GM12873 (cell line): ENCODE measurements at regions not wholly inside any gene's neighbourhood (a gene's known extent, or its start where the extent isn't known, plus 50 kb on each side); places are given as distances from the start of the nearest gene placed in this dataset.

Source experiments
- TF ChIP-seq, protein P1 (sequence below): IDR thresholded peaks from 2 replicates; pipeline ENCODE4 v1.5.1; 2012; ENCODE audit warnings: low read depth, mild to moderate bottlenecking, moderate library complexity, low read length, control low read depth; ENCODE audit not compliant: insufficient read depth; ENCODE audit errors: missing control alignments

DNA sequence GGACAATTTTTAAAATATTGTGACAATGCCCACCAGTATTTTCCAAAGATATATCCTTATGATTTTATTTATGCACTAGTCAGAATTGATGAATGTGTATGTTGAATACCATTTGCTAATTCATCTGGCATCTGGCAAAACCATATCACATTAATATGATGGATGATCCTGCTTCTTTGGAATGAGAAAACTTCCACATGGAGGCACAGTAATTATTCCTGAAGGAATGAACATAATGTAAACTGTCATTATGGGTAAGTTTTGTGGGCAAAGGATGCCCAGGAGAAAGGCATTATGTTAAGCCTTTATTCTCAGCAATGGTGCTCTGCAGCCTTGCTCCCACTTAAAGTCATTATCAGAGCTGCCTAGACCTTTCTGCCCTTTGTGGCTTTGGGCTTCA is 113.0 kb upstream of the MME start:
- TF ChIP-seq, protein P1, sequence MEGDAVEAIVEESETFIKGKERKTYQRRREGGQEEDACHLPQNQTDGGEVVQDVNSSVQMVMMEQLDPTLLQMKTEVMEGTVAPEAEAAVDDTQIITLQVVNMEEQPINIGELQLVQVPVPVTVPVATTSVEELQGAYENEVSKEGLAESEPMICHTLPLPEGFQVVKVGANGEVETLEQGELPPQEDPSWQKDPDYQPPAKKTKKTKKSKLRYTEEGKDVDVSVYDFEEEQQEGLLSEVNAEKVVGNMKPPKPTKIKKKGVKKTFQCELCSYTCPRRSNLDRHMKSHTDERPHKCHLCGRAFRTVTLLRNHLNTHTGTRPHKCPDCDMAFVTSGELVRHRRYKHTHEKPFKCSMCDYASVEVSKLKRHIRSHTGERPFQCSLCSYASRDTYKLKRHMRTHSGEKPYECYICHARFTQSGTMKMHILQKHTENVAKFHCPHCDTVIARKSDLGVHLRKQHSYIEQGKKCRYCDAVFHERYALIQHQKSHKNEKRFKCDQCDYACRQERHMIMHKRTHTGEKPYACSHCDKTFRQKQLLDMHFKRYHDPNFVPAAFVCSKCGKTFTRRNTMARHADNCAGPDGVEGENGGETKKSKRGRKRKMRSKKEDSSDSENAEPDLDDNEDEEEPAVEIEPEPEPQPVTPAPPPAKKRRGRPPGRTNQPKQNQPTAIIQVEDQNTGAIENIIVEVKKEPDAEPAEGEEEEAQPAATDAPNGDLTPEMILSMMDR: no peak

DNA sequence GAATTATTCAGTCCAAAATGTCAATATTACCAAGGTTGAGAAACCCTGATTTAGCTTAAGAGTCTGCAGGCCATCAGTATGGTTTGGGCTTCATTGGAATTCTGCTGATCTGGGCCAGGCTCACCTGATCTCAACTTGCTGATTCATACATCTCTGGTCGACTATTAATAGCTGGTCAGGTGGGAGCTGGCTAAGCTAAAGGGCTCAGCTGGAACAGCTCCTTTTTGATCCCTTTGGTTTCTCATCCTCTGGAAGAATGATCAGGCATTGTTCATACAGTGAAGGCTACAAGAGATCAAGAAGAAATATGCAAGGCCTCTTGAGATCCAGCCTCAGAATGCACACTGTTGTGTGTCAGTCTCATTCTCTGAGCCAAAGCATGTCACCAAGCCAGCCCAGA is 123.3 kb upstream of the MME start:
- TF ChIP-seq, protein P1: no peak

DNA sequence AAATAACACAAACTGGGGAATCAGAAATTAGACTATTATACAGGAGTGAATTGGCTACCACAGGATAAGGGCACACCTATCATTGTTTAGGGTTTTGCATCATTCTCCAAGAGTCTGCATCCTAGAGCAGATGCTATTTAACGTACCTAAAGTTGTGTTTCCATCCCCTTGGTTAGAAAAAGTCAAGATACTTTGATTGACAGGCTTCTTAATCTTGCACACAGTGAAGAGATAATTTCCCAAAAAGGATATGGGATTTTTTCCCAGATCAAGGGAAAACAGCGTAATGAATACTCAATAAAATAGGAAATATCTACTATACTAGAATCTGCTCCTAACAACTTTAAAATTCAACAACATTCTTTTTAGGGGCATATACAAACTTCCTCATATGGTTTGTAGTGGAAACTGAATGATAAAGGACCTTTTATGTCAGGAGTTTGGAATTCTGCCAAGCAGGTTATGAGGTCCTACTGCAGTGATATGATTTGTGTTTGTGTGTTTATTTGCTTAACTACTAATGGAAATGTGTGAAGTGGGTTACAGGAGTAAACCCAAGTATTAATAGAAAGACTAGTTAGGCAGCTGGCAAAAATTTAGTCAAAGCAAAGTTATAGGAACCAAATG is 124.1 kb upstream of the MME start:
- TF ChIP-seq, protein P1: no peak

DNA sequence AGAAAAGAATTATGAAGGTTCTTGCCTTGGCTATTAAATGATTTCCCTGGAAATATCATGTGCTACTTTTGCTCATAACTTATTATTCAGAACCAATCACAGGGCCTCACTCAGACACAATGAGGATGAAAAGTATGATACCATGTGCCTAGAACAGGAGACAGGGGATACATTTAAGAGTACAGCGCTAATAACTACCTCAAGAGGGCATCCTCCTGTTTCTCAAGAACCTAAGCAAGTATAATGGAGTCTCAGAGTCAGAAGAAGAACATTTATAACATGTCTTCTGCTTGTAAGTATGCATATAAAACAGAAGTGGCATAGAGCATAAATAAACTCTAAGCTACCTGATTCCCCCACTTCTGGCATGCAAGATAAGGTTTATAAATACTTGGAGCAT is 125.4 kb upstream of the MME start:
- TF ChIP-seq, protein P1: peak; percentile 22

DNA sequence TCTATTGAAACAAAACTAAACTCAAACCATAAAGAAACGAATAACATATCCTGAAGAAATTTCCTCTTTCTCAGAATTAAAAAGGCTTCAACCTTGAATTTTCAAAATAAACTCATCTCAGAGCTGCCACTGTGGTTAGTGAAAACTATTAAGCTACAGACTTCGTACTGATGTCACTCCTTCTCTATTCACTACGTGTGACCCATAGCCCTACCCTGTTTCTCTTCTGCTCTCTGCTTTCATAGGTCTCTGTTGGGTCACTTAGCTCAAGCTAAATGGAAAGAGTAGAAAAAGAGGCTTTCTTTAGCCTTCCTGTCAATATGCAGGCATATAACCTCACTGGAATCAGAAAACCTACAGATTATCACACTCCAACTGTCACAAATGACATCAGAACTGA is 126.6 kb upstream of the MME start:
- TF ChIP-seq, protein P1: no peak

DNA sequence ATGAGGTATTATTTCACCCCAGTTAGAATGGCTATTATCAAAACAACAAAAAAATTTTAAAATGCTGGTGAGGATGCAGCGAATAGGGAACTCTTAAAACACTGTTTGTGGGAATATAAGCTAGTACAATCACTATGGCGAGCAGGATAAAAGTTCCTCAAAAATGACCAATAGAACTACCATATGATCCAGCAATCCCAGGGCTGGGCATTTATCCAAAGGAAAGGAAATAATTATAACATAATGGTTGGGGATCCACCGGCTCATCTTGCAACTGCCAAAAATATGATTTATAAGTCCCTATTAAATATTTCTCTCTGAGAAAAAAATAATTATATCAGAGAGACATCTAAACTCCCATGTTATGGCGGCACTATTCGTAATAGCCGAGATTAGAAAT is 127.6 kb upstream of the MME start:
- TF ChIP-seq, protein P1: no peak

DNA sequence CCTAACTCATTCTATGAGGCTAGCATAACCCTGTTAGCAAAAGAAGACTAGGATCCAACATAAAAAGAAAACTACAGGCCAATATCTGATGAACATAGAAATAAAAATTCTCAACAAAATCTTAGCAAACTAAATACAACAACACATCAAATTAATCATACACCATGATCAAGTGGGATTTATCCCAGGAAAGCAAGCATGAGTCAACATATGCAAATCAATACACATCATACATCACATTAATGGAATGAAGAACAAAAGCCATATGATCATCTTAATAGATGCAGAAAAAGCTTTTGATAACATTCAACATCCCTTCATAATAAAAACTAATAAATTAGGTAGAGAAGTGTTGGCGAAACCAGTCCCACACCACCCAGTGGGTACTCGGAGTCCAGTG is 136.1 kb upstream of the MME start:
- TF ChIP-seq, protein P1: no peak

DNA sequence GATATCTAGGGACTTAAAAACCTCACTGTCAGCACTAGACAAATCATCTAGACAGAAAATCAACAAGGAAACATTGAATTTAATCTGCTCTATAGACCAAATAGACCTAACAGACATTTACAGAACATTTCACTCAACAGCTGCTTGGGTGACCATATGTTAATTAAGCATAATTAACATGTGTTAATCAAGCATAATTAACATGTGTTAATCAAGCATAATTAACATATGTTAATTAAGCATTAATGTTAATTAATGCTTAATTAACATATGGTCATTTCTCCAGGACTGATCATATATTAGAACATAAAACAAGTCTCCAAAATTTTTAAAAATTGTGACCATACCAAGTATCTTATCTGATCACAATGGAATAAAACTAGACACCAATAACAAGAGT is 137.3 kb upstream of the MME start:
- TF ChIP-seq, protein P1: no peak
